GM18907 (cell line): ENCODE measurements at regions not wholly inside any gene's neighbourhood (a gene's known extent, or its start where the extent isn't known, plus 50 kb on each side); places are given as distances from the start of the nearest gene placed in this dataset.
A peak's percentile ranks its signal among the peaks of the same experiment; 100 is the strongest.
"Not testable (repeated sequence)": the region's sequence is repeated elsewhere in the genome, so short reads cannot be mapped to it uniquely, and the experiment has no call there.

Experiments
- ATAC-seq: cut with Tn5 transposase; IDR thresholded peaks from one replicate; pipeline ENCODE4 v1.9.1; 2021; ENCODE audit warnings: mild to moderate bottlenecking, moderate library complexity; ENCODE audit not compliant: unreplicated experiment

GRCh38 chr1:121518726-121519041, 333.9 kb downstream of the SRGAP2C start:
- no peak for ATAC-seq

DNA sequence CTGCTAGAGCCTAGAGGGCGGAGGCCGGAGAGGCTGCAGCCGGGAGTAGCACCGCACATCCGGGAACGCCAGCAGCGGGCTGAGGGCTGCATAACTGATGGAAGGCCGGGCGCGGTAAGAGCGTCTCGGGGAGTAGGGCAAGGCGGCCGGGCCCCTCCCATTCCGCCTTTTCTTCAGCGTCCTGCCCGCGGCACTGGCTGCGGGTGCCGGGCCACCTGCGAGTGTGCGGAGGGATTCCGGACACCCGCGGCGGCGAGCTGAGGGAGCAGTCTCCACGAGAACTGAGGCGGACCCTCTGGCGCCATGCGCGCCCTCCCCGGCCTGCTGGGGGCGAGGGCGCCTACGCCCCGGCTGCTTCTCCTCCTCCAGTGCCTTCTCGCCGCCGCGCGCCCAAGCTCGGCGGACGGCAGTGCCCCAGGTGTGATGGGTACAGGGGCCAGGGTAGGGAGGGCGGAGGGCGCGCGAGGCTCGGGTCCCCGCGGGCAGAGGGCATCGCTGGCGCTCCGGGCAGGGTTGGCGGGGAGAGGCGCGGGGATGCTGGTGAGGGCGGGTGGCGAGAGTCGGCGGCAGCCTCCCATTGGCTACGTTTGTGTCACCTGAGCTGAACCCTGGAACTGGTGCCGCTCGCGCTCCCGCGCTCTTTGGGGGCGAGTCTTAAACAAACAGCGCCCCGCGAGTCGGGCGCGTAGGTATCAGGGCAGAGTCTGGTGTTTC, 334.4 kb downstream of the SRGAP2C start:
- ATAC-seq, result peak; percentile 66

GRCh38 chr1:121519756-121520286, 335.0 kb downstream of the SRGAP2C start:
- not testable (repeated sequence) for ATAC-seq

DNA sequence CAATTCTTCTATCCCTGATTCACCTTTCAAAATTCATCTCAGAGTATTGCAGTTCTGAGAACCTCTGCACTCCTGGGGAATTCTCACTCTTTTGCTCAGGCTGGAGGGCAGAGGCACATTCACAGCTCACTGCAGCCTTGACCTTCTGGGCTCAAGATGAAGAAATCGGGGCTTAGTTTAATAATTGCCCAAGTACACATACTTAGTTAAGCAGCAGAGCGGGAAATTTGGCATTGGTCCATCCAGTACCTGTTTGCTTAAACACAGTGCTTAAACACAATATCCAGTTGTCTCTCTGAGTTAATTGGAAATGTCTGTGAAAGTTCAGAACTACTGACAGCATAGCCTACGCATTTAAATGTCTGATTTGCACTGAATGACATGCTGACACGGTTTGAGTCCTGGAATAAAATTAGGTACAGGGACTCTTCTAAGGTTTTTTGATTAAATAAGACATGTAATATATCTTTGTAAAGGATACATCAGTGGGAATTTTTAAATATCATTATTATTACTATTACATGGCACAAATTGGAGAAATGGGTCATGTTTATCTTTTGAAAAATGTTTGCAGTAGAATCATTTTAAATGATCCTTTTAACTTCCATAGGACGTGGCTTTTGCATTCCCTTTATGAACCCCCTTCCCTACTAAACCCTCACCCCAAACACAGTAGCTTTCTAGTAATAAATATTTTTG, 337.4 kb downstream of the SRGAP2C start:
- no peak for ATAC-seq

DNA sequence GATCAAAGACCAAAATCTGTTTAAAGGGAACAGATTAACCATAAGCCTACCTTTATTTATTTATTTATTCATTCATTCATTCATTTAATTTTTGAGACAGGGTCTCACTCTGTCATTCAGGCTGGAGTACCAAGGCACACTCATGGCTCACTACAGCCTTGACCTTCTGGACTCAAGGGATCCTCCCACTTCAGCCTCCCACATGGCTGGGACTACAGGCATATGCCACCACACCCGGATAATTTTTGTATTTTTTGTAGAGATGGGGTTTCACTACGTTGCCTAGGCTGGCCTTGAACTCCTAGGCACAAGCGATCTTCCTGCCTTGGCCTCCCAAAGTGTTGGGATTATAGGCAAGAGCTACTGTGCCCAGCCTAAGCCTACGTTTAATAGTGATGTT, 338.3 kb downstream of the SRGAP2C start:
- ATAC-seq, result not testable (repeated sequence)

- no peak for ATAC-seq
Measured at GRCh38 chr1:121525355-121525754, 340.6 kb downstream of the SRGAP2C start.

DNA sequence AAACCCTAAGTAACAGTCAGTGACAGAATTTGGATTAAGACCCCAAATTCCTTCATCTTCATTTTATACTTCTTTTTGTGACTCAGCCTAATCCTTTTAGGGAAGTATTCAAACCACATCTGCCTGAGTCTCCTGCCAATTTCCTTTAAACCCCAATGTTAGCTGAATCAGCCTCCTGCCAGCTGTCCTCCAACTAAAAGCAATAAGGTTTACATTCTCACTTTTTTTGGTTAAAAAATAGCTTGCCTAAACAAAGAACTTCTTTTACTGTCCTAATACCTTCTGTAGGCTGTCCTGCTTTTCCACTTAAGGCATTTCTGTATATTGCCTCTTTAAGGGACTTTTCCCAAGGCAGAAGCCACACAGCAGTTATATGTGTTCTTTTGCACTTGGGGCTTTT, 344.2 kb downstream of the SRGAP2C start:
- not testable (repeated sequence) for ATAC-seq

DNA sequence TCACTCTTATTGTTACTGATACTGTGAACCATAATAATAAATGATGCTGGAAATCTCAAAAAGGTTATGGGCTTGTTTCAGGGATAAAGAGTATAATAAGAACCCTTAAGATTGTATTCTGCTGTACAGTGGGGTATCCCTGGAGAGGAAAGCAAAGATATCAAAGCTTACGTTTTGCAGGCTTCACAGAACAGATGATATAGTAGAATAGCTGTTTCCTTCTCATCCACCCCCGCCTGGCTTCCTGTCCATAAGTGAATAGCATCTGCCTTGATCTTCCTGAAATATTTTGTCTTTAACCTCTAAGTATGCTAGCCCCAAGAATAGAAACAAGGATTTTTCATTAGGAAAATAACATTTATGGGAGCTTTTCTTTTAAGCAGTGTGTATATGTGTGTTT, 345.3 kb downstream of the SRGAP2C start:
- not testable (repeated sequence) for ATAC-seq

DNA sequence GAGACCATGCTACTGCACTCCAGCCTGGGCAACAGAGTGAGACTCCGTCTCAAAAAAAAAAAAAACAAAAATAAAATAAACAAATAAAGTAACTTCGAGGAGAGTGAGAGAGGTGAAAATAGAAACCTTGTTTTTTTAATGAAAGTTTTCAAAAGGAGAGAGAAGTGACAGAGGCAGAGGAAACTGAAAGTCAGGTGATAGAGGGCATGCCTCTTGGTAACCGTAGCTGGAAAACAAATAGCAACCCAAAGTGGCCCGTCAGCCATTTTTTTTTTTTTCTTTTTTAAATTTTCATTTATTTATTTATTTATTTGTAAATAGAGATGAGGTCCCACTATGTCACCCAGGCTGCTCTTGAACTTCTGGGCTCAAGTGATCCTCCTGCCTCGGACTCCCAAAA, 347.0 kb downstream of the SRGAP2C start:
- not testable (repeated sequence) for ATAC-seq

GRCh38 chr1:121538148-121538547, 353.4 kb downstream of the SRGAP2C start:
- ATAC-seq, result not testable (repeated sequence)

DNA sequence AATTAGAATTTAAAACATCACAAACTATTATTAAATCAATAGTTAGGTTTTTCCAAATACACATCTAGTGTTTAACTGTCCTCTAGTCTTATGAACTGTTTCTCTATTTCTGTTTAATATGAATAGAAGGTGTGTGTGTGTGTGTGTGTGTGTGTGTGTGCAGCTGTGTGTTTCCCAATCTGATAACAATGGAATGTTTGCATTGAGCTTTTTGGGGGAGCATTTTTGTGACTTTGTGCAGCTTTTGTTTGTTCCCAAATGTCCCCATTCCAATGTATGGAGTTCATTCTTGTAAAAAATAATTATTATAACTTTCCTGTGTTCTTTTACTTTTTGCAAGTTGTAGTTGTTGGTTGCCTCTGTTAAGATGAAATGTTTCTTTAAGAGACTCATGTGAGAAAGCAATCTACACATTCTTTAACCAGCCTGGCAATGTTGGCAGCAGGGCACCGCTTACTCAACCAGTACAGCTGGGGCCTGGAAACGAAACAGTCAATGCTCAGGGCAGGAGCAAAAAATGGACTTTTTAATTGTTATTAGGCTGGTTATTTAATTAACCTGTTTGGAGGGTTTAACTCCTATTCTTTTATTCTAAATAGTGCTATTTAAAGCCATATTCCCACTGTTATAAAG, 354.3 kb downstream of the SRGAP2C start:
- no peak for ATAC-seq

- not testable (repeated sequence) for ATAC-seq
Measured at GRCh38 chr1:121543988-121544387, 359.2 kb downstream of the SRGAP2C start.

GRCh38 chr1:121544500-121544899, 359.7 kb downstream of the SRGAP2C start:
- no peak for ATAC-seq

- not testable (repeated sequence) for ATAC-seq
Measured at GRCh38 chr1:121545899-121546298, 361.1 kb downstream of the SRGAP2C start.

DNA sequence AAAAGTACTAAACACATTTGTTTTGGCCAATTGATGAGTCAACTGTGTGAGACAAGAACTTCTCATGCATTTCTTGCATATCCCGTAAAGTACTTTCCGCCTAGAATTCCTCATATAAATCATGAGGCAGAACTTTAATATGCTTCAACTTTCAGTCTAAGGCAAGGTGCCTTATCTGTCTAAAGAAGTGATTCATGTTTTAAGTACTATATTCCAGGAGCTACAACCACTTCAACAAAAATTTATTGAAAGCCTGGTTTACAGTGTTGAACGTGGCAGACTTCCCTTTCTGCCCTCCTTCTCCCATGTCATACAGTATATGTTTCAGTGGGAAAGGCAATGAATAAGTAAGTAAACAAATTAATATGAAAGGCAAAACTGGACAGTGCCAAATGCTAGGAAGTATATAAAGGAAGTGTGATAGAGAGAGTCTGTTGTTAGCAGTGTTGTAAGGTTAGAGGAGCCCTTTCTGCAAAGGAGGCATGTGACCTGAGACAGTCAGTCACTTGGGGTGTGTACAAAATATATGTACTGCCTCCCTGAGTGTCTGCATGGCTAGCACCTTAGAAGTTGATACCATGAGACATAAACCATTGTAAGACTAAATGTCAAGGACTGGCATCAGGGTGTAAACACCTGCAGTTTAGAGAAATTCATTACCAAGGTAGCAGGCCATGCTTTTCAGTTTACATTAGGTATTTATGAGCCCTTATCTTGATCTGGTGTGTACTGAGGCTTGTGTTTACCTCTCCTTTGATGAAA, 362.2 kb downstream of the SRGAP2C start:
- ATAC-seq, result no peak

DNA sequence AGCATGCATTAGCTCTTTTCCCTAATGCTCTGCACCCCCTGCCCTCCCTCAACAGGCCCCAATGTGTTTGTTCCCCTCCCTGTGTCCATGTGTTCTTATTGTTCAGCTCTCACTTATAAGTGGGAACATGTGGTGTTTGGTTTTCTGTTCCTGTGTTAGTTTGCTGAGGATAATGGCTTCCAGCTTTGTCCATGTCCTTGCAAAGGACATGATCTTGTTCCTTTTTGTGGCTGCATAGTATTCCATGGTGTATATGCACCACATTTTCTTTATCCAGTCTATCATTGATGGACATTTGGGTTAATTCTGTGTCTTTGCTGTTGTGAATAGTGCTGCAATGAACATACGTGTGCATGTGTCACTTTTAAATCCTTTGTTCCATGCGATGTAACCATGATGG, 363.0 kb downstream of the SRGAP2C start:
- ATAC-seq, result not testable (repeated sequence)

GRCh38 chr1:121550817-121551216, 366.0 kb downstream of the SRGAP2C start:
- not testable (repeated sequence) for ATAC-seq

GRCh38 chr1:121551491-121551890, 366.7 kb downstream of the SRGAP2C start:
- not testable (repeated sequence) for ATAC-seq

DNA sequence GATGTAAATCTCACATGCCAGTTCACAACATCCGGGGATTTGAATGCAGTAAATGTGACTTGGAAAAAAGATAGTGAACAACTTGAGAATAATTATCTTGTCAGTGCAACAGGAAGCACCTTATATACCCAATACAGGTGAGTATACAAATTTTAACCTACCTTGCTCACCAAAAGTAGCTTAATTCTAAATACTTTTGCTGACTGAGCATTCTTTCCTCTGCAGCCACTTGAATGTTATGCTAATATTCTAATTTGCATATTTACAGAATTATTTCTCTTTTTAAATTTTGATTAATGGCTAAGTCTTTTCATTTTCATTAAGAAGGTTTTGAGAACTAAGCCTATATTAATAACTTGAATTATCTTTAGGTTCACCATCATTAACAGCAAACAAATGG, 371.8 kb downstream of the SRGAP2C start:
- ATAC-seq, result not testable (repeated sequence)

- ATAC-seq, result not testable (repeated sequence)
Measured at GRCh38 chr1:121558034-121558433, 373.3 kb downstream of the SRGAP2C start.

- ATAC-seq, result no peak
Measured at GRCh38 chr1:121558514-121558913, 373.7 kb downstream of the SRGAP2C start.
